Keratinocyte (primary cell): ENCODE measurements at regions not wholly inside any gene's neighbourhood (a gene's known extent, or its start where the extent isn't known, plus 50 kb on each side); places are given as distances from the start of the nearest gene placed in this dataset.

ENCODE experiments used
- DNase-seq: peaks from one replicate; pipeline ENCODE4 v3.0.0-alpha.2; 2011; ENCODE audit warnings: low read depth, missing footprints, low spot score
- FAIRE-seq: peaks from 2 replicates; lab custom pipeline; 2011; peaks lifted over from hg19 to GRCh38; lab: Jason Lieb, UNC
- H2AFZ ChIP-seq: 2 replicates; pipeline ENCODE4 v1.6.0; 2012; ENCODE audit warnings: low read length, control low read depth, inconsistent platforms; ENCODE audit not compliant: control insufficient read depth
- H3K27ac ChIP-seq: 2 replicates; pipeline ENCODE4 v1.5.1; 2011; ENCODE audit warnings: low read length; ENCODE audit not compliant: control insufficient read depth, insufficient read depth
- H3K27me3 ChIP-seq: 3 replicates; pipeline ENCODE4 v1.6.0; 2011; ENCODE audit warnings: low read length; ENCODE audit not compliant: control insufficient read depth, insufficient read depth; ENCODE audit errors: extremely low read depth
- H3K36me3 ChIP-seq, 2 experiments: 2 replicates in 1 of 2; 3 replicates in 1 of 2; pipeline ENCODE4 v1.5.1; 2011; ENCODE audit warnings: low read length in 2 of 2, mild to moderate bottlenecking in 1 of 2; ENCODE audit not compliant: control insufficient read depth in 2 of 2, insufficient read depth in 2 of 2; ENCODE audit errors: extremely low read depth in 1 of 2
- H3K4me1 ChIP-seq: 3 replicates; pipeline ENCODE4 v1.5.1; 2011; ENCODE audit warnings: low read length; ENCODE audit not compliant: control insufficient read depth, insufficient read depth; ENCODE audit errors: extremely low read depth
- H3K4me2 ChIP-seq: 3 replicates; pipeline ENCODE4 v1.6.0; 2011; ENCODE audit warnings: low read depth, low read length; ENCODE audit not compliant: control insufficient read depth, insufficient read depth; ENCODE audit errors: extremely low read depth
- H3K4me3 ChIP-seq, 3 experiments: fragments of 200-600 bp in 1 of 3; sonication (generic) in 1 of 3; 2 replicates in 2 of 3; 3 replicates in 1 of 3; pipeline ENCODE4 v1.5.1; 2011 to 2016; ENCODE audit warnings: low read length in 3 of 3, mild to moderate bottlenecking in 3 of 3, control low read depth in 2 of 3, inconsistent platforms in 1 of 3, low read depth in 1 of 3, mixed read lengths in 1 of 3, mixed run types in 1 of 3, moderate library complexity in 1 of 3; ENCODE audit not compliant: control insufficient read depth in 2 of 3, insufficient read depth in 2 of 3; ENCODE audit errors: extremely low read depth in 1 of 3
- H3K79me2 ChIP-seq: 2 replicates; pipeline ENCODE4 v1.6.0; 2012; ENCODE audit warnings: low read length; ENCODE audit not compliant: control insufficient read depth, insufficient read depth
- H3K9ac ChIP-seq: 3 replicates; pipeline ENCODE4 v1.6.0; 2011; ENCODE audit warnings: low read length; ENCODE audit not compliant: control insufficient read depth, insufficient read depth; ENCODE audit errors: extremely low read depth
- H3K9me1 ChIP-seq: 3 replicates; pipeline ENCODE4 v1.6.0; 2011; ENCODE audit warnings: low read length; ENCODE audit not compliant: control insufficient read depth, insufficient read depth; ENCODE audit errors: extremely low read depth
- H3K9me3 ChIP-seq: 2 replicates; pipeline ENCODE4 v1.5.1; 2012; ENCODE audit warnings: low read depth, low read length; ENCODE audit not compliant: control insufficient read depth
- H4K20me1 ChIP-seq: 3 replicates; pipeline ENCODE4 v1.6.0; 2011; ENCODE audit warnings: low read length; ENCODE audit not compliant: control insufficient read depth, insufficient read depth; ENCODE audit errors: extremely low read depth
- EZH2 ChIP-seq: IDR thresholded peaks from one replicate; pipeline ENCODE4 v1.6.1; 2012; ENCODE audit warnings: inconsistent platforms, mild to moderate bottlenecking, low read length, moderate library complexity
- dilution Hi-C: fragments of 300-500 bp; cut with MboI; formaldehyde crosslinking; loops from one replicate; pipeline ENCODE4 v1.7.0; 2020; ENCODE audit warnings: low sequenced_read_pairs; ENCODE audit not compliant: extremely low pct_ligation_motif_present
- TF ChIP-seq, protein P1 (sequence below), 3 experiments: IDR thresholded peaks in 1 of 3; conservative IDR thresholded peaks in 1 of 3; optimal IDR thresholded peaks in 1 of 3; 2 replicates in 2 of 3; 3 replicates in 1 of 3; pipeline versions ENCODE3 to v1.5.1; 2011; ENCODE audit warnings: low read length in 3 of 3, mild to moderate bottlenecking in 3 of 3, moderate library complexity in 2 of 3, control low read depth in 1 of 3, inconsistent platforms in 1 of 3; ENCODE audit not compliant: insufficient read depth in 2 of 3; ENCODE audit errors: extremely low read depth in 1 of 3

DNA sequence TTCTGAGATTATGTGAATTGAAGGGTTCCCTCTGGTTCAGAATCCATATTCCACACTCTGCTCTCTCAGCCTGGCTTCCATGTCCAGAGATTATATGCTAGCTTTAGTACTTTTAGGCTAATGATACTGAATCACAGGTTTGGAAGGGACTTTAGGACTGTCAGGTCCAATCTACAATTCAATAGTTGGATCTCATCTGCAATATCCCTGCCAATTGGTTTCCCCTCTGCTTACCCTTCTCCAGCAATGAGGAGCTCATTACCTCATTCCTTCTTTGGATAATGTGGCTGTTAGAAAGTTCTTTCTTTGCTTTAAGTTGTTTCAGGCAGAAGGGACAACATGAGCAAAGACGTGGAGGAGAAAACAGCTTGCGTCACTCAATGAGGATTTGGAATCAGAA lies 245.3 kb downstream of the PLPP3 start:
- H4K20me1 ChIP-seq: no peaks in the 10 kb centered on the region
- H2AFZ ChIP-seq: no peak overlapping the region
- DNase-seq (no peak), FAIRE-seq (no peak)
- TF ChIP-seq, protein P1, sequence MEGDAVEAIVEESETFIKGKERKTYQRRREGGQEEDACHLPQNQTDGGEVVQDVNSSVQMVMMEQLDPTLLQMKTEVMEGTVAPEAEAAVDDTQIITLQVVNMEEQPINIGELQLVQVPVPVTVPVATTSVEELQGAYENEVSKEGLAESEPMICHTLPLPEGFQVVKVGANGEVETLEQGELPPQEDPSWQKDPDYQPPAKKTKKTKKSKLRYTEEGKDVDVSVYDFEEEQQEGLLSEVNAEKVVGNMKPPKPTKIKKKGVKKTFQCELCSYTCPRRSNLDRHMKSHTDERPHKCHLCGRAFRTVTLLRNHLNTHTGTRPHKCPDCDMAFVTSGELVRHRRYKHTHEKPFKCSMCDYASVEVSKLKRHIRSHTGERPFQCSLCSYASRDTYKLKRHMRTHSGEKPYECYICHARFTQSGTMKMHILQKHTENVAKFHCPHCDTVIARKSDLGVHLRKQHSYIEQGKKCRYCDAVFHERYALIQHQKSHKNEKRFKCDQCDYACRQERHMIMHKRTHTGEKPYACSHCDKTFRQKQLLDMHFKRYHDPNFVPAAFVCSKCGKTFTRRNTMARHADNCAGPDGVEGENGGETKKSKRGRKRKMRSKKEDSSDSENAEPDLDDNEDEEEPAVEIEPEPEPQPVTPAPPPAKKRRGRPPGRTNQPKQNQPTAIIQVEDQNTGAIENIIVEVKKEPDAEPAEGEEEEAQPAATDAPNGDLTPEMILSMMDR (optimal IDR thresholded peaks at IDR 0.05 in 1 of 3, IDR thresholded peaks at IDR 0.05 in 1 of 3, conservative IDR thresholded peaks at IDR 0.05 in 1 of 3; ENCODE audit: extremely low read depth in 1 of 3, insufficient read depth in 2 of 3, low read length in 3 of 3): no peak
- TF ChIP-seq EZH2: no peak
- no peak overlapping the region for H3K4me2 ChIP-seq
- H3K9me1 ChIP-seq: no peaks in the 10 kb centered on the region
- dilution Hi-C loops: no loop called here
- no peaks in the 10 kb centered on the region for H3K4me1 ChIP-seq
- H3K36me3 ChIP-seq: no peaks in the 10 kb centered on the region
- no peak overlapping the region for H3K9ac ChIP-seq
- H3K27me3 ChIP-seq: no peaks in the 10 kb centered on the region
- H3K4me3 ChIP-seq: no peak overlapping the region
- H3K79me2 ChIP-seq: no peaks in the 10 kb centered on the region
- no peak overlapping the region for H3K27ac ChIP-seq
- H3K9me3 ChIP-seq: no peaks in the 10 kb centered on the region

GRCh38 chr1:56333461-56333860 lies 245.9 kb downstream of the PLPP3 start:
- Histone ChIP-seq H2AFZ (no peak overlapping the region), H3K4me2 (no peak overlapping the region), H3K79me2 (no peaks in the 10 kb centered on the region), H3K27me3 (no peaks in the 10 kb centered on the region), H3K36me3 (no peaks in the 10 kb centered on the region), H3K9me1 (no peaks in the 10 kb centered on the region), H3K4me3 (no peak overlapping the region), H3K27ac (no peak overlapping the region), H4K20me1 (no peaks in the 10 kb centered on the region), H3K9ac (no peak overlapping the region), H3K9me3 (no peaks in the 10 kb centered on the region), H3K4me1 (no peaks in the 10 kb centered on the region)
- dilution Hi-C loops: no loop called here
- FAIRE-seq (no peak), DNase-seq (no peak)
- no peak for TF ChIP-seq EZH2
- TF ChIP-seq, protein P1 (optimal IDR thresholded peaks at IDR 0.05 in 1 of 3, IDR thresholded peaks at IDR 0.05 in 1 of 3, conservative IDR thresholded peaks at IDR 0.05 in 1 of 3; ENCODE audit: extremely low read depth in 1 of 3, insufficient read depth in 2 of 3, low read length in 3 of 3): no peak
